Endothelial cell of umbilical vein (primary cell): ENCODE measurements at regions not wholly inside any gene's neighbourhood (a gene's known extent, or its start where the extent isn't known, plus 50 kb on each side); places are given as distances from the start of the nearest gene placed in this dataset.

ENCODE experiments used
- BruUV-seq: library from RNA; stranded (reverse); fragments of 400-500 nt; replicated peaks from 2 replicates; lab custom pipeline; 2021; lab: Mats Ljungman, UMichigan
- CTCF ChIA-PET: fragments of 300-600, 350-600 bp; sonication (Branson Sonifier 250); formaldehyde crosslinking; loops from one replicate; lab custom pipeline; 2021; ENCODE audit warnings: antibody characterized with exemption, inconsistent platforms; lab: Charles Lee
- POLR2A ChIA-PET: fragments of 300-600, 350-600 bp; sonication (Branson Sonifier 250); formaldehyde crosslinking; loops from one replicate; lab custom pipeline; 2021; ENCODE audit warnings: antibody characterized with exemption, inconsistent platforms; lab: Charles Lee
- DNase-seq: peaks from one replicate; pipeline ENCODE4 v3.0.0-alpha.2; 2011; ENCODE audit warnings: low read depth, low spot score
- FAIRE-seq: peaks from 2 replicates; lab custom pipeline; 2011; peaks lifted over from hg19 to GRCh38; lab: Jason Lieb, UNC
- H2AFZ ChIP-seq: 2 replicates; pipeline ENCODE4 v1.6.0; 2012; ENCODE audit warnings: low read depth, low read length, control low read depth, inconsistent platforms
- H3K27ac ChIP-seq: 2 replicates; pipeline ENCODE4 v1.5.1; 2011; ENCODE audit warnings: low read depth, mild to moderate bottlenecking, control low read depth, low read length, moderate library complexity; ENCODE audit not compliant: insufficient read depth
- H3K27me3 ChIP-seq, 2 experiments: 2 replicates each; pipeline versions ENCODE4 v1.6.0 to v1.6.1; 2011; ENCODE audit warnings: low read length in 2 of 2, mixed read lengths in 1 of 2; ENCODE audit not compliant: control insufficient read depth in 2 of 2, insufficient read depth in 2 of 2
- H3K36me3 ChIP-seq, 2 experiments: 2 replicates in 1 of 2; 3 replicates in 1 of 2; pipeline ENCODE4 v1.5.1; 2011; ENCODE audit warnings: low read length in 2 of 2, mild to moderate bottlenecking in 1 of 2, moderate library complexity in 1 of 2; ENCODE audit not compliant: control insufficient read depth in 2 of 2, insufficient read depth in 2 of 2; ENCODE audit errors: extremely low read depth in 1 of 2
- H3K4me1 ChIP-seq: 3 replicates; pipeline ENCODE4 v1.5.1; 2011; ENCODE audit warnings: mild to moderate bottlenecking, low read length; ENCODE audit not compliant: control insufficient read depth, insufficient read depth; ENCODE audit errors: extremely low read depth
- H3K4me2 ChIP-seq: 2 replicates; pipeline ENCODE4 v1.6.1; 2011; ENCODE audit warnings: low read length, control low read depth, mixed read lengths; ENCODE audit not compliant: insufficient read depth
- H3K4me3 ChIP-seq, 3 experiments: fragments of 200-600 bp in 1 of 3; sonication (generic), shearing (Covaris generic) in 1 of 3; replicated peaks in 1 of 3; 2 replicates each; pipeline ENCODE4 v1.5.1; 2011 to 2016; ENCODE audit warnings: control low read depth in 3 of 3, low read length in 3 of 3, mild to moderate bottlenecking in 2 of 3, inconsistent platforms in 1 of 3, low read depth in 1 of 3, moderate library complexity in 1 of 3; ENCODE audit not compliant: insufficient read depth in 1 of 3
- H3K79me2 ChIP-seq: 2 replicates; pipeline ENCODE4 v1.6.0; 2012; ENCODE audit warnings: low read length, inconsistent platforms; ENCODE audit not compliant: control insufficient read depth, insufficient read depth
- H3K9ac ChIP-seq: replicated peaks from 2 replicates; pipeline ENCODE3; 2011; ENCODE audit warnings: low read length, control low read depth; ENCODE audit not compliant: insufficient read depth; ENCODE audit errors: extremely low read depth
- H3K9me1 ChIP-seq: replicated peaks from 3 replicates; pipeline ENCODE4 v1.6.0; 2011; ENCODE audit warnings: mild to moderate bottlenecking, low read length; ENCODE audit not compliant: control insufficient read depth, insufficient read depth; ENCODE audit errors: extremely low read depth
- H3K9me3 ChIP-seq: replicated peaks from 2 replicates; pipeline ENCODE4 v1.5.1; 2012; ENCODE audit warnings: low read length, inconsistent platforms; ENCODE audit not compliant: control insufficient read depth, insufficient read depth
- H4K20me1 ChIP-seq: replicated peaks from 2 replicates; pipeline ENCODE3; 2011; ENCODE audit warnings: mild to moderate bottlenecking, low read length; ENCODE audit not compliant: control insufficient read depth, insufficient read depth; ENCODE audit errors: extremely low read depth
- EZH2 ChIP-seq: IDR thresholded peaks from 2 replicates; pipeline ENCODE4 v1.6.1; 2012; ENCODE audit warnings: borderline replicate concordance, low read depth, mild to moderate bottlenecking, moderate library complexity, low read length, inconsistent platforms; ENCODE audit not compliant: severe bottlenecking
- FOS ChIP-seq: IDR thresholded peaks from 2 replicates; pipeline ENCODE4 v1.6.1; 2011; ENCODE audit warnings: mild to moderate bottlenecking, low read length, moderate library complexity, borderline replicate concordance; ENCODE audit not compliant: insufficient read depth
- GATA2 ChIP-seq: IDR thresholded peaks from 2 replicates; pipeline ENCODE4 v1.7.0; 2011; ENCODE audit warnings: low read depth, mild to moderate bottlenecking, moderate library complexity, mixed read lengths, low read length; ENCODE audit not compliant: insufficient read length, insufficient read depth
- JUN ChIP-seq: IDR thresholded peaks from 2 replicates; pipeline ENCODE4 v1.6.1; 2011; ENCODE audit warnings: borderline replicate concordance, low read depth; ENCODE audit not compliant: insufficient read length, insufficient read depth
- MAX ChIP-seq: IDR thresholded peaks from 2 replicates; pipeline ENCODE4 v1.6.1; 2011; ENCODE audit not compliant: insufficient read depth, insufficient read length
- MYC ChIP-seq: IDR thresholded peaks from one replicate; pipeline ENCODE4 v1.6.1; 2011; ENCODE audit warnings: mild to moderate bottlenecking, low read depth, low read length
- POLR2A ChIP-seq: IDR thresholded peaks from 2 replicates; pipeline ENCODE4 v1.6.1; 2012; ENCODE audit warnings: low read depth, mild to moderate bottlenecking, control low read depth, low read length
- POLR2AphosphoS5 ChIP-seq: IDR thresholded peaks from 2 replicates; pipeline ENCODE4 v1.6.1; 2012; ENCODE audit warnings: low read depth, mild to moderate bottlenecking, control low read depth, low read length, moderate library complexity; ENCODE audit not compliant: insufficient read depth
- dilution Hi-C: fragments of 300-500 bp; cut with MboI; formaldehyde crosslinking; loops from one replicate; pipeline ENCODE4 v1.15.0; 2019; ENCODE audit warnings: low sequenced_read_pairs; ENCODE audit not compliant: extremely low pct_ligation_motif_present
- intact Hi-C: fragments of 100-400 bp; cut with micrococcal nuclease; formaldehyde crosslinking; loops from one replicate; pipeline ENCODE4 v1.10.0; 2022
- TF ChIP-seq, protein P1 (sequence below), 2 donors: IDR thresholded peaks; 1 replicate in 1 of 2; 2 replicates in 1 of 2; pipeline ENCODE4 v1.5.1; 2011; ENCODE audit warnings: low read length in 2 of 2, mild to moderate bottlenecking in 2 of 2, moderate library complexity in 2 of 2, control low read depth in 1 of 2, inconsistent platforms in 1 of 2, low read depth in 1 of 2; ENCODE audit not compliant: insufficient read depth in 1 of 2; ENCODE audit errors: extremely low read depth in 1 of 2

- POLR2A ChIA-PET, result no interaction called here
- TF ChIP-seq FOS (no peak), MYC (no peak), EZH2 (no peak)
- TF ChIP-seq, protein P1, sequence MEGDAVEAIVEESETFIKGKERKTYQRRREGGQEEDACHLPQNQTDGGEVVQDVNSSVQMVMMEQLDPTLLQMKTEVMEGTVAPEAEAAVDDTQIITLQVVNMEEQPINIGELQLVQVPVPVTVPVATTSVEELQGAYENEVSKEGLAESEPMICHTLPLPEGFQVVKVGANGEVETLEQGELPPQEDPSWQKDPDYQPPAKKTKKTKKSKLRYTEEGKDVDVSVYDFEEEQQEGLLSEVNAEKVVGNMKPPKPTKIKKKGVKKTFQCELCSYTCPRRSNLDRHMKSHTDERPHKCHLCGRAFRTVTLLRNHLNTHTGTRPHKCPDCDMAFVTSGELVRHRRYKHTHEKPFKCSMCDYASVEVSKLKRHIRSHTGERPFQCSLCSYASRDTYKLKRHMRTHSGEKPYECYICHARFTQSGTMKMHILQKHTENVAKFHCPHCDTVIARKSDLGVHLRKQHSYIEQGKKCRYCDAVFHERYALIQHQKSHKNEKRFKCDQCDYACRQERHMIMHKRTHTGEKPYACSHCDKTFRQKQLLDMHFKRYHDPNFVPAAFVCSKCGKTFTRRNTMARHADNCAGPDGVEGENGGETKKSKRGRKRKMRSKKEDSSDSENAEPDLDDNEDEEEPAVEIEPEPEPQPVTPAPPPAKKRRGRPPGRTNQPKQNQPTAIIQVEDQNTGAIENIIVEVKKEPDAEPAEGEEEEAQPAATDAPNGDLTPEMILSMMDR (IDR thresholded peaks at IDR 0.05; ENCODE audit: extremely low read depth in 1 of 2, insufficient read depth in 1 of 2, low read depth in 1 of 2, low read length in 2 of 2), result no peak
- Histone ChIP-seq H3K9ac (no peak overlapping the region), H3K4me3 (no peak overlapping the region), H4K20me1 (no peaks in the 10 kb centered on the region), H2AFZ (no peak overlapping the region), H3K9me3 (no peaks in the 10 kb centered on the region), H3K4me2 (no peak overlapping the region), H3K4me1 (no peaks in the 10 kb centered on the region), H3K27me3 (no peaks in the 10 kb centered on the region), H3K36me3 (no peaks in the 10 kb centered on the region), H3K27ac (no peak overlapping the region), H3K79me2 (no peaks in the 10 kb centered on the region), H3K9me1 (no peaks in the 10 kb centered on the region)
- intact Hi-C loops, result no loop called here
- DNase-seq (no peak), FAIRE-seq (no peak)
- BruUV-seq, result no TSS peak
- CTCF ChIA-PET, result no interaction called here
- dilution Hi-C loops, result no loop called here
Observed at GRCh38 chr6:50272611-50273010, 222.9 kb upstream of the DEFB112 start.

GRCh38 chr6:50276771-50277261 lies 227.1 kb upstream of the DEFB112 start:
- ChIA-PET POLR2A (no interaction called here), CTCF (no interaction called here)
- H3K9ac ChIP-seq, result no peak overlapping the region
- no peaks in the 10 kb centered on the region for H3K9me1 ChIP-seq
- no peaks in the 10 kb centered on the region for H4K20me1 ChIP-seq
- FAIRE-seq, result no peak
- DNase-seq, result no peak
- no TSS peak for BruUV-seq
- H3K4me3 ChIP-seq, result no peak overlapping the region
- no peak overlapping the region for H3K27ac ChIP-seq
- no peaks in the 10 kb centered on the region for H3K27me3 ChIP-seq
- no peaks in the 10 kb centered on the region for H3K36me3 ChIP-seq
- H3K79me2 ChIP-seq, result no peaks in the 10 kb centered on the region
- dilution Hi-C loops, result no loop called here
- H2AFZ ChIP-seq, result no peak overlapping the region
- intact Hi-C loops, result no loop called here
- no peaks in the 10 kb centered on the region for H3K9me3 ChIP-seq
- H3K4me2 ChIP-seq, result no peak overlapping the region
- no peaks in the 10 kb centered on the region for H3K4me1 ChIP-seq
- no peak for TF ChIP-seq POLR2AphosphoS5
- no peak for TF ChIP-seq MAX
- no peak for TF ChIP-seq MYC
- TF ChIP-seq JUN, result no peak
- no peak for TF ChIP-seq EZH2
- no peak for TF ChIP-seq GATA2
- TF ChIP-seq FOS, result no peak
- no peak for TF ChIP-seq POLR2A
- TF ChIP-seq, protein P1 (IDR thresholded peaks at IDR 0.05; ENCODE audit: extremely low read depth in 1 of 2, insufficient read depth in 1 of 2, low read depth in 1 of 2, low read length in 2 of 2), result no peak
